Stimulated activated naive CD4-positive, alpha-beta T cell (primary cell): ENCODE measurements at regions not wholly inside any gene's neighbourhood (a gene's known extent, or its start where the extent isn't known, plus 50 kb on each side); places are given as distances from the start of the nearest gene placed in this dataset.
"Not testable (repeated sequence)": the region's sequence is repeated elsewhere in the genome, so short reads cannot be mapped to it uniquely, and the experiment has no call there.

Source experiments
- DNase-seq, 6 experiments: peaks; one replicate each; lab custom pipeline; 2025; lab: John Stamatoyannopoulos, UW

GRCh38 chr11:87764075-87764474 lies 411.2 kb downstream of the RAB38 start:
- not testable (repeated sequence) for DNase-seq

GRCh38 chr11:87754685-87755084 lies 420.6 kb downstream of the RAB38 start:
- no peak for DNase-seq

GRCh38 chr11:87753143-87753542 lies 422.1 kb downstream of the RAB38 start:
- DNase-seq: no peak

GRCh38 chr11:87743007-87743406 lies 432.2 kb downstream of the RAB38 start:
- no peak for DNase-seq

GRCh38 chr11:87740968-87741367 lies 434.3 kb downstream of the RAB38 start:
- DNase-seq: no peak

- no peak for DNase-seq
Measured at GRCh38 chr11:87740451-87740850, 434.8 kb downstream of the RAB38 start.

- no peak for DNase-seq
Measured at GRCh38 chr11:87739766-87740165, 435.5 kb downstream of the RAB38 start.

- no peak for DNase-seq
Measured at GRCh38 chr11:87739261-87739660, 436.0 kb downstream of the RAB38 start.

GRCh38 chr11:87736928-87737327 lies 438.3 kb downstream of the RAB38 start:
- no peak for DNase-seq

GRCh38 chr11:87726506-87726905 lies 448.7 kb downstream of the RAB38 start:
- no peak for DNase-seq

GRCh38 chr11:87724358-87724757 lies 450.9 kb downstream of the RAB38 start:
- no peak for DNase-seq

GRCh38 chr11:87722756-87723565 lies 452.3 kb downstream of the RAB38 start:
- no peak for DNase-seq

GRCh38 chr11:87719326-87720073 lies 455.7 kb downstream of the RAB38 start:
- no peak for DNase-seq

- DNase-seq: no peak
Measured at GRCh38 chr11:87712802-87713202, 462.4 kb downstream of the RAB38 start.

GRCh38 chr11:87712391-87712790 lies 462.9 kb downstream of the RAB38 start:
- no peak for DNase-seq

GRCh38 chr11:87703589-87703988 lies 471.7 kb downstream of the RAB38 start:
- not testable (repeated sequence) for DNase-seq

- DNase-seq: no peak
Measured at GRCh38 chr11:87675993-87676392, 499.2 kb downstream of the RAB38 start.

- no peak for DNase-seq
Measured at GRCh38 chr11:87666730-87667129, 508.5 kb downstream of the RAB38 start.

GRCh38 chr11:87662287-87662686 lies 513.0 kb downstream of the RAB38 start:
- DNase-seq: no peak

GRCh38 chr11:87660926-87661660 lies 514.1 kb downstream of the RAB38 start:
- no peak for DNase-seq

GRCh38 chr11:87659807-87660206 lies 515.4 kb downstream of the RAB38 start:
- DNase-seq: no peak

- DNase-seq: no peak
Measured at GRCh38 chr11:87645626-87646025, 529.6 kb downstream of the RAB38 start.
